OCI-LY1 (cell line): ENCODE measurements at regions not wholly inside any gene's neighbourhood (a gene's known extent, or its start where the extent isn't known, plus 50 kb on each side); places are given as distances from the start of the nearest gene placed in this dataset.

Source experiments
- CTCF ChIP-seq: fragments of 200-600 bp; sonication (generic), shearing (Covaris generic); IDR thresholded peaks from 2 replicates; pipeline ENCODE4 v1.5.1; 2017; ENCODE audit warnings: mild to moderate bottlenecking, antibody characterized with exemption, low read length, moderate library complexity, mixed read lengths
- EZH2 ChIP-seq: fragments of 200-600 bp; sonication (generic), shearing (Covaris generic); IDR thresholded peaks from 2 replicates; pipeline ENCODE4 v1.8.0; 2017; ENCODE audit warnings: borderline replicate concordance, mixed run types, mild to moderate bottlenecking, antibody characterized with exemption, low read length, moderate library complexity, mixed read lengths

- no peak for TF ChIP-seq EZH2
- TF ChIP-seq CTCF = no peak
Measured at GRCh38 chr7:63105978-63106377, 892.7 kb upstream of the ZNF722 start.
